ENCODE measurements at regions not wholly inside any gene's neighbourhood (a gene's known extent, or its start where the extent isn't known, plus 50 kb on each side); places are given as distances from the start of the nearest gene placed in this dataset.

- Histone ChIP-seq H3K4me2 (replicated peaks; ENCODE audit: extremely low read depth, low read length, poor library complexity, severe bottlenecking) (no peak overlapping the region), H3K4me1 (ENCODE audit: control insufficient read depth in 1 of 2, insufficient read depth in 2 of 2, low read length in 2 of 2) (no peaks in the 10 kb centered on the region), H3K9ac (ENCODE audit: insufficient read depth, low read length, poor library complexity, severe bottlenecking) (no peak overlapping the region), H3K79me2 (ENCODE audit: insufficient read depth, low read length) (no peaks in the 10 kb centered on the region), H3K9me3 (replicated peaks in 1 of 2; ENCODE audit: control insufficient read depth in 1 of 2, insufficient read depth in 1 of 2, low read length in 2 of 2) (no peaks in the 10 kb centered on the region), H4K20me1 (ENCODE audit: insufficient read depth, low read length) (no peaks in the 10 kb centered on the region), H2AFZ (ENCODE audit: insufficient read depth, low read depth, low read length, poor library complexity, severe bottlenecking) (no peak overlapping the region), H3K27ac (ENCODE audit: low read depth in 1 of 2, low read length in 2 of 2) (no peak overlapping the region), H3K4me3 (replicated peaks in 1 of 3; ENCODE audit: low read depth in 2 of 3, low read length in 3 of 3) (no peak overlapping the region), H3K36me3 (replicated peaks in 1 of 2; ENCODE audit: control insufficient read depth in 1 of 2, insufficient read depth in 2 of 2, low read length in 2 of 2) (no peaks in the 10 kb centered on the region), H3K27me3 (ENCODE audit: control insufficient read depth in 2 of 2, insufficient read depth in 2 of 2, low read length in 2 of 2) (no peaks in the 10 kb centered on the region)
- Mint-ChIP-seq H3K36me3 (no peaks in the 10 kb centered on the region), H3K4me1 (no peaks in the 10 kb centered on the region), H3K9me3 (peaks cover 0 to 8% (median 0%) of the 10 kb centered on the region in 7 donors), H3K4me3 (no peak overlapping the region), H3K27ac (no peak overlapping the region), H3K27me3 (ENCODE audit: low read depth in 3 of 3) (no peaks in the 10 kb centered on the region)
- TF ChIP-seq, protein P1, sequence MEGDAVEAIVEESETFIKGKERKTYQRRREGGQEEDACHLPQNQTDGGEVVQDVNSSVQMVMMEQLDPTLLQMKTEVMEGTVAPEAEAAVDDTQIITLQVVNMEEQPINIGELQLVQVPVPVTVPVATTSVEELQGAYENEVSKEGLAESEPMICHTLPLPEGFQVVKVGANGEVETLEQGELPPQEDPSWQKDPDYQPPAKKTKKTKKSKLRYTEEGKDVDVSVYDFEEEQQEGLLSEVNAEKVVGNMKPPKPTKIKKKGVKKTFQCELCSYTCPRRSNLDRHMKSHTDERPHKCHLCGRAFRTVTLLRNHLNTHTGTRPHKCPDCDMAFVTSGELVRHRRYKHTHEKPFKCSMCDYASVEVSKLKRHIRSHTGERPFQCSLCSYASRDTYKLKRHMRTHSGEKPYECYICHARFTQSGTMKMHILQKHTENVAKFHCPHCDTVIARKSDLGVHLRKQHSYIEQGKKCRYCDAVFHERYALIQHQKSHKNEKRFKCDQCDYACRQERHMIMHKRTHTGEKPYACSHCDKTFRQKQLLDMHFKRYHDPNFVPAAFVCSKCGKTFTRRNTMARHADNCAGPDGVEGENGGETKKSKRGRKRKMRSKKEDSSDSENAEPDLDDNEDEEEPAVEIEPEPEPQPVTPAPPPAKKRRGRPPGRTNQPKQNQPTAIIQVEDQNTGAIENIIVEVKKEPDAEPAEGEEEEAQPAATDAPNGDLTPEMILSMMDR (IDR thresholded peaks at IDR 0.05), result no peak
- intact Hi-C loops (cut with micrococcal nuclease), result no loop called here
- no peak for DNase-seq
- no CpG with 5 or more reads among the region's 1 CpG for WGBS (ENCODE audit: insufficient coverage)
Measured at GRCh38 chr1:88354256-88354655, 329.8 kb upstream of the PKN2 start.

- Histone ChIP-seq H3K9me3 (replicated peaks in 1 of 2; ENCODE audit: control insufficient read depth in 1 of 2, insufficient read depth in 1 of 2, low read length in 2 of 2) (no peaks in the 10 kb centered on the region), H3K4me1 (ENCODE audit: control insufficient read depth in 1 of 2, insufficient read depth in 2 of 2, low read length in 2 of 2) (no peaks in the 10 kb centered on the region), H3K27ac (ENCODE audit: low read depth in 1 of 2, low read length in 2 of 2) (no peak overlapping the region), H4K20me1 (ENCODE audit: insufficient read depth, low read length) (no peaks in the 10 kb centered on the region), H3K79me2 (ENCODE audit: insufficient read depth, low read length) (no peaks in the 10 kb centered on the region), H2AFZ (ENCODE audit: insufficient read depth, low read depth, low read length, poor library complexity, severe bottlenecking) (no peak overlapping the region), H3K36me3 (replicated peaks in 1 of 2; ENCODE audit: control insufficient read depth in 1 of 2, insufficient read depth in 2 of 2, low read length in 2 of 2) (no peaks in the 10 kb centered on the region), H3K4me3 (replicated peaks in 1 of 3; ENCODE audit: low read depth in 2 of 3, low read length in 3 of 3) (no peak overlapping the region), H3K9ac (ENCODE audit: insufficient read depth, low read length, poor library complexity, severe bottlenecking) (no peak overlapping the region), H3K27me3 (ENCODE audit: control insufficient read depth in 2 of 2, insufficient read depth in 2 of 2, low read length in 2 of 2) (no peaks in the 10 kb centered on the region), H3K4me2 (replicated peaks; ENCODE audit: extremely low read depth, low read length, poor library complexity, severe bottlenecking) (no peak overlapping the region)
- Mint-ChIP-seq H3K9me3 (peaks cover 0 to 4% (median 0%) of the 10 kb centered on the region in 7 donors), H3K27ac (no peak overlapping the region), H3K4me1 (no peaks in the 10 kb centered on the region), H3K27me3 (ENCODE audit: low read depth in 3 of 3) (no peaks in the 10 kb centered on the region), H3K4me3 (no peak overlapping the region), H3K36me3 (no peaks in the 10 kb centered on the region)
- no peak for DNase-seq
- no CpG with 5 or more reads among the region's 2 CpGs for WGBS (ENCODE audit: insufficient coverage)
- intact Hi-C loops (cut with micrococcal nuclease), result no loop called here
- TF ChIP-seq, protein P1 (IDR thresholded peaks at IDR 0.05), result no peak
Measured at GRCh38 chr1:88357729-88358128, 326.3 kb upstream of the PKN2 start.

All from CD14-positive monocyte (primary cell).